Astrocyte of the spinal cord (primary cell): ENCODE measurements at regions not wholly inside any gene's neighbourhood (a gene's known extent, or its start where the extent isn't known, plus 50 kb on each side); places are given as distances from the start of the nearest gene placed in this dataset.

Experiments
- DNase-seq: peaks from one replicate; pipeline ENCODE4 v3.0.0; 2011; ENCODE audit warnings: low read depth, low spot score
- H3K4me3 ChIP-seq: 2 replicates; pipeline ENCODE4 v1.5.1; 2011; ENCODE audit warnings: low read depth, mild to moderate bottlenecking, low read length, moderate library complexity
- CTCF ChIP-seq: IDR thresholded peaks from 2 replicates; pipeline ENCODE4 v1.5.1; 2012; ENCODE audit warnings: low read depth, mild to moderate bottlenecking, low read length, inconsistent platforms
- in situ Hi-C: cut with HindIII; loops from 2 replicates; pipeline ENCODE4 v1.10.0; 2017; ENCODE audit warnings: low sequenced_read_pairs

DNA sequence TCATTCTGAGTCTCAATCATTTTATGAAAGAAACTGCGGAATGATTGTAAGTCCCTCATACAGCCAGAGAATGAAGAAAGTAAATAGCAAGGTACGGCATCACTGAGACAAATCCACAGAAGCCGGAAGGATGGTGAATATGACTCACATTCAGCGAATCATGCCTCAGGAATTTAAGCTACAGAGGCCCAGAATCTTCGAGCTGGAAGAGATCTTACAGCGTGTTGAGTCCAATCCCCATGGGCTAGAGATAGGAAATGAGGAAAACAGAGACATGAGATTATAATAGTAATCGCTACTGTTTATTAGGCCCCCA, 173.2 kb downstream of the KIF18A start:
- no peak for TF ChIP-seq CTCF
- peak; percentile 95 for DNase-seq
- in situ Hi-C loops = no loop called here
- no peak overlapping the region for H3K4me3 ChIP-seq

DNA sequence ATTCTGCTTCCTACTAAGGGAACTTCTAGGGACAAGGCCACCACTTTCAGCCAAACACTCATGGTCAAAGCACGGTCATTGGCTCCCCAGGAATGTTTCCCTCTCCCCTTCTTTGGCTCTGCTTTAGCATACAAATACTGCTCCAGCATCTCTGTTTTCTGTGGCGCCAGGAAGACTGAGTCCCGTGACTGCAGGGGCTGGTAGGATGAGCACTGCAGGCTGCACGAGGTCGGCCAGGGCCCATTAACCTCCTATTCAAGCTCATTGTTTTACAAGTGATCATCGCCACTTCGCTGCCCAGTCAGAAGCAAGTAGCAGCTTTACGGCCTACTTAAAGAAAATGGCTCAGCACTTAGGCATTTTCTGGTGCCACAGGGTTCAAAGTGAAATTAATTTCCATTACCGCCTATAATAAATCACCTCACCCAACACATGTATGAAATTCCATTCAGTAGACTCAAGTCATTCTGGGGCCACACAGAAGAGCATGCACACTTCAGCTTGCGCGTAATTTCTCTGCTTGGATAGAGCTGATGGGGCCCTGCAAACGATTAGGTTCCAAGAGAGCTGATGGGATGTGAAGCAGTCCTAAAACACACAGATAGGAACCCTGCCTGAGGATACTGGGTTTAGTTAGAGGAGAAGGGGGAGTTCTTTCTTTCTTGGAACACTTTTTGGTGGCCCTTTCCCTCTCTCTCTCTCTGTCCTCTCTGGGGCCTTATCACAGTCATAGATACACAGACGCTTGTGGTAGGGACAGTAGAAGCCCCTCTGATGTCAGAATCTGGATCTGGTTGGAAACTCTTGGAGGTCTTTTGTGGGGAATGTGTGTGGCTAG, 173.7 kb downstream of the KIF18A start:
- in situ Hi-C loops = no loop called here
- no peak for TF ChIP-seq CTCF
- no peak overlapping the region for H3K4me3 ChIP-seq
- peak; percentile 98 for DNase-seq

- in situ Hi-C loops = no loop called here
- no peak for TF ChIP-seq CTCF
- DNase-seq = no peak
- no peak overlapping the region for H3K4me3 ChIP-seq
Observed at GRCh38 chr11:27931770-27932169, 176.2 kb downstream of the KIF18A start.

- TF ChIP-seq CTCF = no peak
- in situ Hi-C loops = no loop called here
- DNase-seq = no peak
- H3K4me3 ChIP-seq = no peak overlapping the region
Observed at GRCh38 chr11:27930946-27931345, 177.0 kb downstream of the KIF18A start.

- H3K4me3 ChIP-seq = no peak overlapping the region
- in situ Hi-C loops = no loop called here
- no peak for TF ChIP-seq CTCF
- DNase-seq = no peak
Observed at GRCh38 chr11:27928809-27929208, 179.1 kb downstream of the KIF18A start.

GRCh38 chr11:27926981-27927481, 180.9 kb downstream of the KIF18A start:
- TF ChIP-seq CTCF = no peak
- H3K4me3 ChIP-seq = no peak overlapping the region
- DNase-seq = peak; percentile 93
- in situ Hi-C loops = no loop called here
